ENCODE measurements at regions not wholly inside any gene's neighbourhood (a gene's known extent, or its start where the extent isn't known, plus 50 kb on each side); places are given as distances from the start of the nearest gene placed in this dataset.

- TF ChIP-seq CHD7 (IDR thresholded peaks at IDR 0.05; ENCODE audit: insufficient replicate concordance, low read length) (no peak), SIRT6 (IDR thresholded peaks at IDR 0.05; ENCODE audit: low read length) (no peak), PHF8 (conservative IDR thresholded peaks at IDR 0.05; ENCODE audit: low read depth, low read length) (no peak), MAFK (IDR thresholded peaks at IDR 0.05; ENCODE audit: low read depth, low read length) (no peak), ATF3 (IDR thresholded peaks at IDR 0.05; ENCODE audit: insufficient read depth, low read depth, low read length) (no peak), HDAC6 (IDR thresholded peaks at IDR 0.05; ENCODE audit: low read depth, low read length) (no peak), SP2 (IDR thresholded peaks at IDR 0.05; ENCODE audit: low read length) (no peak), RNF2 (IDR thresholded peaks at IDR 0.05; ENCODE audit: borderline replicate concordance, low read depth, low read length, missing control alignments, poor library complexity, severe bottlenecking) (no peak), POLR2AphosphoS5 (IDR thresholded peaks at IDR 0.05; ENCODE audit: low read depth, low read length) (no peak)
Measured at GRCh38 chr18:41216341-41217003, 738.6 kb upstream of the PIK3C3 start (continued).

All from H1 (cell line).